Activated CD4-positive, alpha-beta T cell treated with anti-CD3 and anti-CD28 coated beads for 36 hours (primary cell): ENCODE measurements at regions not wholly inside any gene's neighbourhood (a gene's known extent, or its start where the extent isn't known, plus 50 kb on each side); places are given as distances from the start of the nearest gene placed in this dataset.

Experiments
- ATAC-seq: fragments of 200-7000 bp; cut with Tn5 transposase; one replicate; pipeline ENCODE4 v1.10.0; 2021; ENCODE audit warnings: mild to moderate bottlenecking, moderate library complexity
- CTCF ChIA-PET: fragments of 350-600 bp; sonication (Branson Sonifier 250); formaldehyde crosslinking; loops from one replicate; lab custom pipeline; 2021; ENCODE audit warnings: antibody characterized with exemption; lab: Charles Lee
- POLR2A ChIA-PET: fragments of 350-600 bp; sonication (Branson Sonifier 250); formaldehyde crosslinking; loops from one replicate; lab custom pipeline; 2021; ENCODE audit warnings: antibody characterized with exemption, inconsistent platforms; lab: Charles Lee
- DNase-seq: peaks from one replicate; pipeline ENCODE4 v3.0.0-alpha.2; 2020
- H3K27ac Mint-ChIP-seq: one replicate; pipeline ENCODE4 v1.8.0; 2021; ENCODE audit warnings: mixed read lengths
- H3K27me3 Mint-ChIP-seq: one replicate; pipeline ENCODE4 v1.8.0; 2021; ENCODE audit warnings: mixed read lengths
- H3K36me3 Mint-ChIP-seq: one replicate; pipeline ENCODE4 v1.8.0; 2021; ENCODE audit warnings: low read depth, mixed read lengths
- H3K4me1 Mint-ChIP-seq: one replicate; pipeline ENCODE4 v1.8.0; 2021; ENCODE audit warnings: mixed read lengths
- H3K4me3 Mint-ChIP-seq: one replicate; pipeline ENCODE4 v1.8.0; 2021; ENCODE audit warnings: mild to moderate bottlenecking, moderate library complexity, mixed read lengths
- H3K9me3 Mint-ChIP-seq: one replicate; pipeline ENCODE4 v1.8.0; 2021; ENCODE audit warnings: low read depth, mixed read lengths
- intact Hi-C, 2 experiments: fragments of 100-400 bp; cut with DNase I in 1 of 2; cut with micrococcal nuclease in 1 of 2; formaldehyde crosslinking; loops; one replicate each; pipeline versions ENCODE4 v1.14.2 to v1.15.1; 2022 to 2024; cut with DNase I, micrococcal nuclease

DNA sequence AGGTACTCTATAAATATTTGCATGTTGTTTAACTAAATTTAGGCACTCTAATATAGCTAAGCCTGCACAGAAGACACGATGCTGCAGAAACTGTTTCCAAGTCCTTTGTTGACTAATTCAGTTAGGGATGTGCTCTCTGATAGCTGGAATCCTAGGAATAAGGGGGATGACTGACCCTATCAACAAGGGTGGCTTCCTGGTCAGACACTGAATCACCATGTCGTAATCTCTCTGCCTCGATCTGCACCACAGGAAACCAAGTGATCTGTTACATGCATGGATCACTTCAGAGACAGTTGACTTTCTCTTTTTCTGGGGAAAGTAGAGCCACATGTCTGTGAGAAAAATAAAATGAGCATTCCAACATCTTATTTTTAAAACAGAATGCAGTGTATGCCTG is 169.1 kb downstream of the GUCY2F start:
- no peaks in the 10 kb centered on the region for H3K4me1 Mint-ChIP-seq
- DNase-seq (no peak), ATAC-seq (no peak)
- no peak overlapping the region for H3K4me3 Mint-ChIP-seq
- ChIA-PET POLR2A (no interaction called here), CTCF (no interaction called here)
- H3K27me3 Mint-ChIP-seq = no peaks in the 10 kb centered on the region
- no peaks in the 10 kb centered on the region for H3K36me3 Mint-ChIP-seq
- H3K9me3 Mint-ChIP-seq = no peaks in the 10 kb centered on the region
- H3K27ac Mint-ChIP-seq = no peak overlapping the region
- intact Hi-C loops = no loop called here

DNA sequence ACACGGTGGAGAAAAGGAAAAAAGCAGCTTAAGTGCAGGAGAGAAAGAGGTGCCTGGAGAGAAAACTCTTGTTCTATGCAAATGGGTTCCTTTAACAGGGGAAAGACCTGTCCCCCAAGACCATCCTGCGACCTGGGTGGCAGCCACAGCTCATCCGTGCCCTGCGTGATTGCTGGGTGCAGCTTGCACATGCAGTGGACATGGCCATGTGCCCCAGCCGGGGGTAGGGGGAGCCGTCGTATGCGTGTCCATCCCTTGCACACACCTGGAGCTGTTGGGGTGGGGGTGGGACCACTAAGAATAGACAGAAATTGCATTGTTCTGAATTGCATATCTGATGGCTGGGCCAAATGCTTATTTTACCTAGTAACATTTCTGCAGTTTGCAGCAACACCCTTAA is 171.9 kb downstream of the GUCY2F start:
- Mint-ChIP-seq H3K36me3 (no peaks in the 10 kb centered on the region), H3K27me3 (no peaks in the 10 kb centered on the region), H3K4me1 (no peaks in the 10 kb centered on the region), H3K9me3 (no peaks in the 10 kb centered on the region), H3K4me3 (no peak overlapping the region), H3K27ac (no peak overlapping the region)
- ATAC-seq = no peak
- CTCF ChIA-PET = no interaction called here
- POLR2A ChIA-PET = no interaction called here
- intact Hi-C loops = no loop called here
- DNase-seq = no peak

GRCh38 chrX:109301177-109301576 is 180.7 kb downstream of the GUCY2F start:
- POLR2A ChIA-PET = no interaction called here
- DNase-seq = no peak
- no peaks in the 10 kb centered on the region for H3K9me3 Mint-ChIP-seq
- H3K27me3 Mint-ChIP-seq = no peaks in the 10 kb centered on the region
- no peaks in the 10 kb centered on the region for H3K36me3 Mint-ChIP-seq
- no peaks in the 10 kb centered on the region for H3K4me1 Mint-ChIP-seq
- intact Hi-C loops = no loop called here
- no peak overlapping the region for H3K27ac Mint-ChIP-seq
- ATAC-seq = no peak
- CTCF ChIA-PET = no interaction called here
- H3K4me3 Mint-ChIP-seq = no peak overlapping the region

DNA sequence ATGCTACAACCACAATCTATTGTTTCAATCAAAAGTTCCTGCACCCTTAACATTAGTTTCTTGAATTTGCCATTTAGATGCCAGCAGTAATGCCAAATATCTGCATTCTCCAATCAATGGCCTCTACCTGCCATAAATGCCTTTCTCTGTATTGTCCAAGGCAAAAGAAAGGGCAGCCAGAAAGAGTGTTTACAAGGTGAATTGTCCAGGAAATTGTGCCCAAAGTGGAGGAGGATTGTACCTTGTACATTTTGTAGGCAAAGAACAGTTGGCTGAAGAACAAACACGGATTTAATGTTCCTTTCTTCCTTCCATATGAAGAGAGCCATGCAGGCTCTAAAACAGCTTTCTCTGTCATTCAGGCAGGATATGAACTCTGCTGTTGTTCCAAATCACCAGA is 181.5 kb downstream of the GUCY2F start:
- intact Hi-C loops = no loop called here
- H3K9me3 Mint-ChIP-seq = no peaks in the 10 kb centered on the region
- DNase-seq (no peak), ATAC-seq (no peak)
- no peak overlapping the region for H3K27ac Mint-ChIP-seq
- no peaks in the 10 kb centered on the region for H3K27me3 Mint-ChIP-seq
- H3K4me1 Mint-ChIP-seq = no peaks in the 10 kb centered on the region
- H3K4me3 Mint-ChIP-seq = no peak overlapping the region
- POLR2A ChIA-PET = no interaction called here
- no peaks in the 10 kb centered on the region for H3K36me3 Mint-ChIP-seq
- CTCF ChIA-PET = no interaction called here

GRCh38 chrX:109299091-109299490 is 182.8 kb downstream of the GUCY2F start:
- Mint-ChIP-seq H3K36me3 (no peaks in the 10 kb centered on the region), H3K27me3 (no peaks in the 10 kb centered on the region), H3K4me3 (no peak overlapping the region), H3K4me1 (no peaks in the 10 kb centered on the region), H3K9me3 (no peaks in the 10 kb centered on the region), H3K27ac (no peak overlapping the region)
- POLR2A ChIA-PET = no interaction called here
- intact Hi-C loops = no loop called here
- no peak for ATAC-seq
- CTCF ChIA-PET = no interaction called here
- no peak for DNase-seq

DNA sequence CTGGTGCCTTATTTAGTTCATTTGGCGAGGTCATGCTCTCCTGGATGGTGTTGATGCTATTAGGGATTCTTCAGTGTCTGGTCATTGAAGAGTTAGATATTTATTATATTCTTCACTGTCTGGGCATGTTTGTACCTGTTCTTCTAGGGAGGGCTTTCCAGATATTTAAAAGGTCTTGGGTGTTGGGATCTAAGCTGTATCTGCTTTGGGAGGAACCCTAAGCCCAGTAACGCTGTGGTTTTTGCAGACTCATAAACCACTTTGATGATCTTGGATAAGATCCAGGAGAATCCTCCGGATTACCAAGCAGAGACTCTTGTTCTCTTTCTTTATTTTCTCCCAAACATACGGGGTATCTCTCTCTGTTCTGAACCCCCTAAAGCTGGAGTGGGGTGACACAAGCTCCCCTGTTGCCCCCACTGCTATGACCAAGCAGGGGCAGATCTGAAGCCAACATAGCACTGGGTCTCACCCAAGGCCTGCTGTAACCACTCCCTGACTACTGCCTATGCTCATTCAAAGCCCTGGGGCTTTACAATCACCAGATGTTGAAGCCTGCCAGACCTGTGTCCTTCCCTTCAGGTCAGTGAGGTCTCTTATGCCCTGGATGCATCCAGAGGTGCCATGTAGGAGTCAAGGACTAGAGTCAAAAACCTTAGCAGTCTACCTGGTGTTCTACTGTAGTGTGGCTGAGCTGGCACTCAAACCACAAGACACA is 187.6 kb downstream of the GUCY2F start:
- H3K36me3 Mint-ChIP-seq = no peaks in the 10 kb centered on the region
- intact Hi-C loops = no loop called here
- H3K4me3 Mint-ChIP-seq = no peak overlapping the region
- POLR2A ChIA-PET = no interaction called here
- ATAC-seq = no peak
- no peaks in the 10 kb centered on the region for H3K4me1 Mint-ChIP-seq
- no peaks in the 10 kb centered on the region for H3K27me3 Mint-ChIP-seq
- CTCF ChIA-PET = interaction anchor here (0.6 kb wide), 1 partner anchor 13 kb away, joined by 3 read pairs; no protein-coding TSS in a partner anchor
- no peaks in the 10 kb centered on the region for H3K9me3 Mint-ChIP-seq
- H3K27ac Mint-ChIP-seq = no peak overlapping the region
- no peak for DNase-seq

DNA sequence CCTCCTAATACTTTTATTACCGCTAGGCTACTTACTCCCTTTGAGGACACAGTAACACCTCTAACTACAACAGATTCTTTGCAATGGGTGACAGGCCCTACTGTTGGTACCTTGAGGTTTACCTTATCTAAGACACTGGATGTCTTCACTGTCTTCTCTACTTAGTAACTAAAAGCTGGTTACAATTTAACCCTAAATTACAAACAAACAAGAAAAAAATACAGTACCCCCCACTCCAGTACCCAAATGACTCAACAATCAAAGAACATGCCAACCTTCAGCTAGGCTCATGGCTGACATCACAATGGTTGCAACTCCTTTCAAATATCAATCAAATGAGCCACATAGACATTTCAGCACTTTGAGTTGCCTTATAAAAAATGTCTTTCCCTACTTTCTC is 198.0 kb downstream of the GUCY2F start:
- no peak overlapping the region for H3K4me3 Mint-ChIP-seq
- CTCF ChIA-PET = no interaction called here
- H3K9me3 Mint-ChIP-seq = no peaks in the 10 kb centered on the region
- intact Hi-C loops = no loop called here
- no peak overlapping the region for H3K27ac Mint-ChIP-seq
- H3K36me3 Mint-ChIP-seq = no peaks in the 10 kb centered on the region
- POLR2A ChIA-PET = no interaction called here
- H3K27me3 Mint-ChIP-seq = no peaks in the 10 kb centered on the region
- DNase-seq = no peak
- no peaks in the 10 kb centered on the region for H3K4me1 Mint-ChIP-seq
- ATAC-seq = no peak

- Mint-ChIP-seq H3K9me3 (no peaks in the 10 kb centered on the region), H3K4me1 (no peaks in the 10 kb centered on the region), H3K27ac (no peak overlapping the region), H3K36me3 (no peaks in the 10 kb centered on the region), H3K27me3 (no peaks in the 10 kb centered on the region), H3K4me3 (no peak overlapping the region)
- DNase-seq (no peak), ATAC-seq (no peak)
- intact Hi-C loops = no loop called here
- CTCF ChIA-PET = no interaction called here
- POLR2A ChIA-PET = no interaction called here
Measured at GRCh38 chrX:109281483-109282275, 200.2 kb downstream of the GUCY2F start.

- POLR2A ChIA-PET = no interaction called here
- intact Hi-C loops = no loop called here
Measured at GRCh38 chrX:109274806-109275205, 207.1 kb downstream of the GUCY2F start.

DNA sequence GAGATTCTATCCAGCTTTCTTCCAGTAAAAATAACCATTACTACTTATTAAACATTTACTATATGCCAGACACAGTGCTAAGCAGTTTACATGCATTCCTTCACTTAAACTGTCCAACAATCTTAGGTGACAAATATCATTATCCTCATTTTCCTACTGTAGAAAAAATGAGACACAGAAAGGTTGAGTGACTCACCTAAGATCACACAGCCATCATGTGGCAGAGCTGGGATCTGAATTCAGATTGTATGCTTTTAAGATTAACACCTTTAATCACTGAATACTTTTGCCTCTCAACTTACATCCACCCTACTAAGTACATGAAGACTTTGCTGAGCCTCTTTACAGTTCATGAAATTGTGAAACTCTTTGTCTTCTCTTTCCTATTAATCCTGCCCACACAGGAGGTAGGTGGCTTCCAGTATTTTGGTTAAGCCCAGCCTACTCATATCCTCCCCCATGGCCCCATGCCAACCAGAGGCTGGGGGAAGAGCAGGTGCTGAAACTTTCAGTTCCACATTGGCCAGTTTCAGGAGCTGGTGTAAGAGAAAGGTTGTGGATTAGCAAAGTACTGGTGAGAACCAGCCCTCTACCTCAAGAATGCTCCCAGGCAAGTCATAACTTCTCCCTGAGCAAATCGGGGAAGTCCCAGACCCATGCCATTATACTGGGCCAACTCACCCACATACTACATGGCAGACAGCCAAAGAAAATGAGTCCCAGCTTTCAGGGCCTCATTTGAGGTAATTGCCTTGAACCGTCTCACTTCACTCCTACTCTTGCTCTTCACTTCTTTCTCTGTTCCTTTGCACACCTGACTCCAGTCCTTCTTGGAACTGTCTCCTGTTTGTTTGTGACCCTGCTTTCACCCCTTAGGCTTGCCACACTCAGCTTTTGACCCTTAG is 211.1 kb downstream of the GUCY2F start:
- CTCF ChIA-PET = interaction anchor here (0.7 kb wide), 1 partner anchor 904 kb away, joined by 3 read pairs; no protein-coding TSS in a partner anchor
- intact Hi-C loops = no loop called here
- Mint-ChIP-seq H3K27me3 (no peaks in the 10 kb centered on the region), H3K4me1 (peaks cover 3% of the 10 kb centered on the region), H3K9me3 (no peaks in the 10 kb centered on the region), H3K36me3 (no peaks in the 10 kb centered on the region), H3K4me3 (no peak overlapping the region), H3K27ac (no peak overlapping the region)
- POLR2A ChIA-PET = no interaction called here
- DNase-seq (peak; percentile 68), ATAC-seq (peak; percentile 96)

More at GRCh38 chrX:109274806-109275205, 207.1 kb downstream of the GUCY2F start:
- Mint-ChIP-seq H3K27ac (no peak overlapping the region), H3K27me3 (no peaks in the 10 kb centered on the region), H3K4me1 (peaks cover 3% of the 10 kb centered on the region), H3K36me3 (no peaks in the 10 kb centered on the region), H3K4me3 (no peak overlapping the region), H3K9me3 (no peaks in the 10 kb centered on the region)
- CTCF ChIA-PET = no interaction called here
- ATAC-seq (no peak), DNase-seq (no peak)

GRCh38 chrX:109268340-109268739 is 213.5 kb downstream of the GUCY2F start:
- Mint-ChIP-seq H3K27ac (no peak overlapping the region), H3K4me1 (peaks cover 3% of the 10 kb centered on the region), H3K9me3 (no peaks in the 10 kb centered on the region), H3K27me3 (no peaks in the 10 kb centered on the region), H3K4me3 (no peak overlapping the region), H3K36me3 (no peaks in the 10 kb centered on the region)
- POLR2A ChIA-PET = no interaction called here
- intact Hi-C loops = no loop called here
- CTCF ChIA-PET = no interaction called here
- DNase-seq = no peak
- ATAC-seq = no peak
